ENCODE measurements at regions not wholly inside any gene's neighbourhood (a gene's known extent, or its start where the extent isn't known, plus 50 kb on each side); places are given as distances from the start of the nearest gene placed in this dataset.

GRCh38 chr11:115005663-115006062 is 327.3 kb downstream of the NXPE2 start:
- Histone ChIP-seq H3K27me3 (ENCODE audit: control insufficient read depth, insufficient read depth, low read length) (no peaks in the 10 kb centered on the region), H2AFZ (no peak overlapping the region), H3K79me2 (no peaks in the 10 kb centered on the region), H3K9ac (no peak overlapping the region), H3K4me3 (ENCODE audit: low read depth, low read length) (no peak overlapping the region), H3K36me3 (ENCODE audit: control insufficient read depth, insufficient read depth, low read length) (no peaks in the 10 kb centered on the region), H3K27ac (no peak overlapping the region), H3K4me1 (no peaks in the 10 kb centered on the region), H3K9me3 (ENCODE audit: control insufficient read depth, low read length) (no peaks in the 10 kb centered on the region), H3K4me2 (ENCODE audit: low read length) (no peak overlapping the region)
- no peak for TF ChIP-seq CTCF (IDR thresholded peaks at IDR 0.05)

GRCh38 chr11:115007851-115008250 is 329.5 kb downstream of the NXPE2 start:
- Histone ChIP-seq H2AFZ (no peak overlapping the region), H3K27ac (no peak overlapping the region), H3K9ac (no peak overlapping the region), H3K4me1 (no peaks in the 10 kb centered on the region), H3K27me3 (ENCODE audit: control insufficient read depth, insufficient read depth, low read length) (no peaks in the 10 kb centered on the region), H3K4me2 (ENCODE audit: low read length) (no peak overlapping the region), H3K79me2 (no peaks in the 10 kb centered on the region), H3K36me3 (ENCODE audit: control insufficient read depth, insufficient read depth, low read length) (no peaks in the 10 kb centered on the region), H3K4me3 (ENCODE audit: low read depth, low read length) (no peak overlapping the region), H3K9me3 (ENCODE audit: control insufficient read depth, low read length) (no peaks in the 10 kb centered on the region)
- TF ChIP-seq CTCF (IDR thresholded peaks at IDR 0.05), result no peak

- no peaks in the 10 kb centered on the region for H3K4me1 ChIP-seq
- TF ChIP-seq CTCF (IDR thresholded peaks at IDR 0.05), result no peak
- no peaks in the 10 kb centered on the region for H3K79me2 ChIP-seq
- H3K4me2 ChIP-seq (ENCODE audit: low read length), result no peak overlapping the region
- no peak overlapping the region for H2AFZ ChIP-seq
- H3K27ac ChIP-seq, result no peak overlapping the region
- no peaks in the 10 kb centered on the region for H3K36me3 ChIP-seq (ENCODE audit: control insufficient read depth, insufficient read depth, low read length)
- no peaks in the 10 kb centered on the region for H3K9me3 ChIP-seq (ENCODE audit: control insufficient read depth, low read length)
- H3K27me3 ChIP-seq (ENCODE audit: control insufficient read depth, insufficient read depth, low read length), result no peaks in the 10 kb centered on the region
- H3K9ac ChIP-seq, result no peak overlapping the region
- H3K4me3 ChIP-seq (ENCODE audit: low read depth, low read length), result no peak overlapping the region
Measured at GRCh38 chr11:115008799-115009198, 330.5 kb downstream of the NXPE2 start.

GRCh38 chr11:115017529-115017928 is 339.2 kb downstream of the NXPE2 start:
- TF ChIP-seq CTCF (IDR thresholded peaks at IDR 0.05), result no peak

GRCh38 chr11:115030166-115030565 is 351.8 kb downstream of the NXPE2 start:
- TF ChIP-seq CTCF (IDR thresholded peaks at IDR 0.05), result no peak
- H3K4me2 ChIP-seq (ENCODE audit: low read length), result no peak overlapping the region

More at GRCh38 chr11:115017529-115017928, 339.2 kb downstream of the NXPE2 start:
- no peaks in the 10 kb centered on the region for H3K9me3 ChIP-seq (ENCODE audit: control insufficient read depth, low read length)
- H3K4me1 ChIP-seq, result no peaks in the 10 kb centered on the region
- H3K27ac ChIP-seq, result no peak overlapping the region
- no peak overlapping the region for H2AFZ ChIP-seq
- H3K4me2 ChIP-seq (ENCODE audit: low read length), result no peak overlapping the region
- H3K36me3 ChIP-seq (ENCODE audit: control insufficient read depth, insufficient read depth, low read length), result no peaks in the 10 kb centered on the region
- no peak overlapping the region for H3K4me3 ChIP-seq (ENCODE audit: low read depth, low read length)
- H3K9ac ChIP-seq, result no peak overlapping the region
- no peaks in the 10 kb centered on the region for H3K79me2 ChIP-seq
- no peaks in the 10 kb centered on the region for H3K27me3 ChIP-seq (ENCODE audit: control insufficient read depth, insufficient read depth, low read length)

More at GRCh38 chr11:115030166-115030565, 351.8 kb downstream of the NXPE2 start:
- H3K4me3 ChIP-seq (ENCODE audit: low read depth, low read length), result no peak overlapping the region
- H3K27ac ChIP-seq, result no peak overlapping the region
- no peak overlapping the region for H3K9ac ChIP-seq
- H3K36me3 ChIP-seq (ENCODE audit: control insufficient read depth, insufficient read depth, low read length), result no peaks in the 10 kb centered on the region
- no peaks in the 10 kb centered on the region for H3K79me2 ChIP-seq
- H3K4me1 ChIP-seq, result no peaks in the 10 kb centered on the region
- no peak overlapping the region for H2AFZ ChIP-seq
- H3K9me3 ChIP-seq (ENCODE audit: control insufficient read depth, low read length), result no peaks in the 10 kb centered on the region
- H3K27me3 ChIP-seq (ENCODE audit: control insufficient read depth, insufficient read depth, low read length), result no peaks in the 10 kb centered on the region

Measured in parathyroid adenoma (tissue), 2 donors.